Stomach (tissue), 4 donors: ENCODE measurements at regions not wholly inside any gene's neighbourhood (a gene's known extent, or its start where the extent isn't known, plus 50 kb on each side); places are given as distances from the start of the nearest gene placed in this dataset.

Experiments used
- CTCF ChIP-seq, 7 experiments: fragments of 450-650 bp in 4 of 7; fragments of 200-600 bp in 3 of 7; sonication (generic) in 3 of 7; IDR thresholded peaks; one replicate each; pipeline ENCODE4 v1.5.1; 2016 to 2019; ENCODE audit warnings: antibody characterized with exemption in 7 of 7, control low read depth in 2 of 7, mild to moderate bottlenecking in 1 of 7
- EP300 ChIP-seq: sonication (generic); formaldehyde crosslinking; IDR thresholded peaks from one replicate; pipeline ENCODE4 v1.6.1; 2017; ENCODE audit warnings: antibody characterized with exemption
- POLR2A ChIP-seq, 4 donors: fragments of 450-650 bp; IDR thresholded peaks; one replicate each; pipeline ENCODE4 v1.6.1; 2016; ENCODE audit warnings: antibody characterized with exemption in 4 of 4, control low read depth in 2 of 4, mild to moderate bottlenecking in 1 of 4, moderate library complexity in 1 of 4
- POLR2AphosphoS5 ChIP-seq, 3 donors: sonication (generic); formaldehyde crosslinking; IDR thresholded peaks; one replicate each; pipeline ENCODE4 v1.6.1; 2016; ENCODE audit warnings: antibody characterized with exemption in 3 of 3

DNA sequence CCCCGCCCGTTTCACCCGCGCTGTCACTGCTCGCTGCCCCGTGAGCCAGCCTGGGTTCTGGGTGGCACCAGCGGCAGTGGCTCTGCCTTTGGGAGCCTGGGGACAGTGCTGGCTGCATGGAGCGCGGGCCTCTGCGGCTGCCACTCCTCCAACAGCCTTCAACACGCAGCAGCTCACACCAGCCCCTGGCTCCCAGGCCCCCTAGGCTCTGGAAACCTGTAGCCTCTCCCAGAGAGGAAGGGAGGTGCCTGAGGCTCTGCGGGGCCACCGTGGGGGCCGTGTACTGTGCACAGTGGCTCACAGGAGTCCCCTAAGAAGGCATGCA is 163.9 kb upstream of the AFDN start:
- TF ChIP-seq CTCF (IDR thresholded peaks at IDR 0.05), result no peak
- no peak for TF ChIP-seq EP300
- TF ChIP-seq POLR2A (IDR thresholded peaks at IDR 0.05), result no peak
- TF ChIP-seq POLR2AphosphoS5 (IDR thresholded peaks at IDR 0.05), result no peak
